Upper lobe of left lung (tissue), 4 donors: ENCODE measurements at regions not wholly inside any gene's neighbourhood (a gene's known extent, or its start where the extent isn't known, plus 50 kb on each side); places are given as distances from the start of the nearest gene placed in this dataset.

ENCODE experiments used
- EP300 ChIP-seq, 4 donors: sonication (generic); formaldehyde crosslinking; IDR thresholded peaks; one replicate each; pipeline ENCODE4 v1.5.1; 2017; ENCODE audit warnings: antibody characterized with exemption in 4 of 4, control low read depth in 2 of 4
- POLR2A ChIP-seq, 4 donors: fragments of 450-650 bp; IDR thresholded peaks; one replicate each; pipeline ENCODE4 v1.5.1; 2016 to 2017; ENCODE audit warnings: antibody characterized with exemption in 4 of 4, mild to moderate bottlenecking in 2 of 4
- POLR2AphosphoS5 ChIP-seq, 2 donors: sonication (generic); formaldehyde crosslinking; IDR thresholded peaks; one replicate each; pipeline ENCODE4 v1.5.1; 2017; ENCODE audit warnings: antibody characterized with exemption in 2 of 2
- TF ChIP-seq, protein P1 (sequence below), 6 experiments: fragments of 450-650 bp in 4 of 6; fragments of 200-600 bp in 2 of 6; sonication (generic) in 2 of 6; IDR thresholded peaks; one replicate each; pipeline ENCODE4 v1.5.1; 2016 to 2019; ENCODE audit warnings: antibody characterized with exemption in 6 of 6

DNA sequence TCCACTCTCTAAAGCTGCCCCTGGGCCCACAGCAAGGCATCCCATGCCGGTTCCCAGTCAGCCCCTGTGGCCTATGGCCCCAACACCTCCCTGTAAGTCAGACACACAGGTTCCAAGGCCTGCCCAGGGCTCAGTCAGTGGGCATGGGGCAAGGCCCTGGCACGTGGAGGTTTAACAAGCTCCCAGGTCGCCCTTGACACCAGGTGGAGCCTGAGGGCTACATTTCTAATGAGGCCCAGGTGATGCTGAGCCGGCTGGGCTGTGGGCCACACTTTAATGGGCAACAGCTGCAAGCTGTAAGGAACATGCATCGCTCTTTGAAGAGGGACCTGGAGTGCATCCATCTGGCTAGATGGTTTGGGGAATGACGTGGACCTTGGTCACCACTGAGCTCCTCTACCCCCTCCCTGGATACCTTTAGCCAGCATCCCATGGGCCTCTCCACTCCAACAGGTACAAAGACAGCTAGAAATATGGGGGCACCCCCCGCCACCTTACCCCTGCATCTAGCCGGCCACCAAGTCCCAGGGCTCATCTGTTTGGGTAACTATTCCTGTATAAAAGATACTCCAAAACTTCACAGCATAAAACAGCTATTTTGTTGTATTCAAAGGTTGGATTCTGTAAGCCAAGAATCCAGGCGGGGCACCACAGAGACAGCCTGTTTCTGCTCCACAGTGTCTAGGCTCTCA is 122.5 kb downstream of the OAT start:
- TF ChIP-seq, protein P1, sequence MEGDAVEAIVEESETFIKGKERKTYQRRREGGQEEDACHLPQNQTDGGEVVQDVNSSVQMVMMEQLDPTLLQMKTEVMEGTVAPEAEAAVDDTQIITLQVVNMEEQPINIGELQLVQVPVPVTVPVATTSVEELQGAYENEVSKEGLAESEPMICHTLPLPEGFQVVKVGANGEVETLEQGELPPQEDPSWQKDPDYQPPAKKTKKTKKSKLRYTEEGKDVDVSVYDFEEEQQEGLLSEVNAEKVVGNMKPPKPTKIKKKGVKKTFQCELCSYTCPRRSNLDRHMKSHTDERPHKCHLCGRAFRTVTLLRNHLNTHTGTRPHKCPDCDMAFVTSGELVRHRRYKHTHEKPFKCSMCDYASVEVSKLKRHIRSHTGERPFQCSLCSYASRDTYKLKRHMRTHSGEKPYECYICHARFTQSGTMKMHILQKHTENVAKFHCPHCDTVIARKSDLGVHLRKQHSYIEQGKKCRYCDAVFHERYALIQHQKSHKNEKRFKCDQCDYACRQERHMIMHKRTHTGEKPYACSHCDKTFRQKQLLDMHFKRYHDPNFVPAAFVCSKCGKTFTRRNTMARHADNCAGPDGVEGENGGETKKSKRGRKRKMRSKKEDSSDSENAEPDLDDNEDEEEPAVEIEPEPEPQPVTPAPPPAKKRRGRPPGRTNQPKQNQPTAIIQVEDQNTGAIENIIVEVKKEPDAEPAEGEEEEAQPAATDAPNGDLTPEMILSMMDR (IDR thresholded peaks at IDR 0.05) = no peak
- TF ChIP-seq POLR2A (IDR thresholded peaks at IDR 0.05) (no peak), POLR2AphosphoS5 (IDR thresholded peaks at IDR 0.05) (no peak), EP300 (IDR thresholded peaks at IDR 0.05) (no peak)
